A673 (cell line): ENCODE measurements at regions not wholly inside any gene's neighbourhood (a gene's known extent, or its start where the extent isn't known, plus 50 kb on each side); places are given as distances from the start of the nearest gene placed in this dataset.

Source experiments
- BruUV-seq: library from RNA; stranded (reverse); fragments of 400-500 nt; replicated peaks from 2 replicates; lab custom pipeline; 2021; lab: Mats Ljungman, UMichigan
- CTCF ChIA-PET: fragments of 300-600 bp; sonication (Branson Sonifier 250); formaldehyde crosslinking; loops from one replicate; lab custom pipeline; 2022; ENCODE audit warnings: antibody characterized with exemption; lab: Charles Lee
- POLR2A ChIA-PET: fragments of 300-600 bp; sonication (Branson Sonifier 250); formaldehyde crosslinking; loops from one replicate; lab custom pipeline; 2022; ENCODE audit warnings: antibody characterized with exemption; ENCODE audit not compliant: low non-redundant PET; lab: Charles Lee
- DNase-seq: peaks from one replicate; pipeline ENCODE4 v3.0.0-alpha.2; 2015; ENCODE audit warnings: low spot score
- H3K27ac ChIP-seq: fragments of 200-600 bp; sonication (generic); 2 replicates; pipeline ENCODE4 v1.5.1; 2016; ENCODE audit warnings: mixed run types, low read depth, mild to moderate bottlenecking, mixed read lengths, antibody characterized with exemption, low read length; ENCODE audit not compliant: poor library complexity, severe bottlenecking
- H3K27me3 ChIP-seq: fragments of 200-600 bp; sonication (generic); replicated peaks from 2 replicates; pipeline ENCODE4 v1.6.1; 2017; ENCODE audit warnings: mixed run types, low read depth, mild to moderate bottlenecking, mixed read lengths, antibody characterized with exemption, low read length; ENCODE audit not compliant: insufficient read depth, poor library complexity
- H3K36me3 ChIP-seq: fragments of 200-600 bp; sonication (generic); 2 replicates; pipeline ENCODE4 v1.6.1; 2016; ENCODE audit warnings: mixed run types, mild to moderate bottlenecking, mixed read lengths, antibody characterized with exemption, low read length; ENCODE audit not compliant: insufficient read depth, poor library complexity, severe bottlenecking
- H3K4me1 ChIP-seq: fragments of 200-600 bp; sonication (generic); 2 replicates; pipeline ENCODE4 v1.6.1; 2017; ENCODE audit warnings: mixed run types, mild to moderate bottlenecking, mixed read lengths, antibody characterized with exemption, low read length; ENCODE audit not compliant: insufficient read depth, poor library complexity, severe bottlenecking
- H3K4me3 ChIP-seq: fragments of 200-600 bp; sonication (generic); 2 replicates; pipeline ENCODE4 v1.5.1; 2016; ENCODE audit warnings: low read depth, mixed run types, mild to moderate bottlenecking, mixed read lengths, low read length; ENCODE audit not compliant: poor library complexity, severe bottlenecking
- H3K9me3 ChIP-seq: fragments of 200-600 bp; sonication (generic); 2 replicates; pipeline ENCODE4 v1.6.1; 2016; ENCODE audit warnings: mixed run types, low read depth, mild to moderate bottlenecking, mixed read lengths, antibody characterized with exemption, low read length; ENCODE audit not compliant: poor library complexity, severe bottlenecking
- CTCF ChIP-seq: fragments of 300-800, 200-600 bp; sonication (generic); conservative IDR thresholded peaks from 2 replicates; pipeline ENCODE4 v1.5.1; 2017; ENCODE audit warnings: low read depth, mild to moderate bottlenecking, antibody characterized with exemption, low read length, moderate library complexity, mixed read lengths
- EZH2 ChIP-seq: fragments of 200-600 bp; sonication (generic); IDR thresholded peaks from 2 replicates; pipeline ENCODE4 v1.6.1; 2017; ENCODE audit warnings: borderline replicate concordance, low read depth, mild to moderate bottlenecking, mixed read lengths, antibody characterized with exemption, low read length; ENCODE audit not compliant: poor library complexity, severe bottlenecking
- intact Hi-C: fragments of 100-400 bp; cut with micrococcal nuclease; formaldehyde crosslinking; loops from one replicate; pipeline ENCODE4 v1.10.0; 2022; ENCODE audit not compliant: unreplicated experiment

DNA sequence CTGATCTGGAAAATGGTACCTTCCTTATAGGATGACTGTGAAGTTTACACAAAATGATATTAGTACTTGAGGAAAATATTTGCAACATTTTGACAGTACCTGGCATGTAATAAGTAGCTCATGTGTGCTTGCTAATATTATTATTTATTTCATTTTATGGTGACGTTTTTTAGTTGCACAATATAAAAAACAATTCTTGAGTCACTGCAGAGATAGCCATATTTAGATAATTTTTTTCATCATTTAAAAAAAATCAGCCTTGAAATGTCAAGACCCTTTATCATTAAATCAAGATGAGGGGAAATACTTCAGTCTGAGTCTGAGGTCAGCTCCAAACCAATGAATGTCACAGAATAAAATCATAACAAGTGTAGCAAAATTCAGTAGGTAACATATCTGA, 196.8 kb upstream of the RUNX1 start:
- BruUV-seq: no TSS peak
- Histone ChIP-seq H3K27ac (no peak overlapping the region), H3K4me3 (no peak overlapping the region), H3K27me3 (peaks cover 32% of the 10 kb centered on the region), H3K4me1 (no peaks in the 10 kb centered on the region), H3K9me3 (no peaks in the 10 kb centered on the region), H3K36me3 (no peaks in the 10 kb centered on the region)
- no peak for TF ChIP-seq EZH2
- TF ChIP-seq CTCF: no peak
- POLR2A ChIA-PET: no interaction called here
- no peak for DNase-seq
- CTCF ChIA-PET: no interaction called here
- intact Hi-C loops: no loop called here

DNA sequence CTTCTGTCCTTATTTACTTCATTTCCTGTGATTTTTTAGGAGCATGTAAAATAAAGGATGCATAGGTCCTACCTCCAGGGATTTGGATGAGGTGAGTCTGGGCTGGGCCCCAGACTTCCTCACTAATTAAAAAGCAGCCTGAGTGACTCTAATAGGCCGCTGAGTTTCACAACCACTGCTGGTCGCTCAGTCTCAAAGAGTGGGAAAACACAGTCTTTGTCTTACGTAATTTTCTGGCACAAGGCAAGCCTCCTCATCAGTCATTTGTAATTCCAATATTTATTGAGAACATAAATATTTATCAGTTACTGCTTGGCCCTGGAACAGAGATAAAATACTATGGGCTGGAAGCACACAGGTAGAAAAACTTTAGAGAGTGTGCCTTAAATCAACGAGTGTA, 195.4 kb upstream of the RUNX1 start:
- no peak for DNase-seq
- H3K9me3 ChIP-seq: no peaks in the 10 kb centered on the region
- POLR2A ChIA-PET: no interaction called here
- H3K4me1 ChIP-seq: peaks cover 8% of the 10 kb centered on the region
- no peaks in the 10 kb centered on the region for H3K36me3 ChIP-seq
- no TSS peak for BruUV-seq
- TF ChIP-seq EZH2 (no peak), CTCF (no peak)
- intact Hi-C loops: no loop called here
- no peak overlapping the region for H3K4me3 ChIP-seq
- H3K27me3 ChIP-seq: peaks cover 36% of the 10 kb centered on the region
- no peak overlapping the region for H3K27ac ChIP-seq
- CTCF ChIA-PET: no interaction called here

DNA sequence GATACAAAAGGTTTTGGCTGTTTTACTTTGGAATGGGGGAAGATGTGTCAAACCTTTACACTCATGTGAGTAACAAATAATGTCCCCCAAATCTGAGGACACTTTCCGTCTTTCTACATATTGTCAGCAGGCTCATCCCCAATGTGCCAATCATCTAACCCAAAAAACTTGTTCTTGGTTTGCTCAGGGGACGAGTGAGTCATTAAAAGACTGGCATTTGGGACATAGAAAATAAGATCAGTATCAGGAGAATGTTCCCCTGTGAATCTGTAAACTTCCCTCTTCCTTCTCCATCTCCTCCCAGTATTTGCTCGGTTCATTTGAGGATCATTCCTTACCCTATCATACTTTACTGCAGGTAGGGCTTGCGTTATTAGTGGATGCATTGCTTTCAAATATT, 194.1 kb upstream of the RUNX1 start:
- TF ChIP-seq CTCF: no peak
- TF ChIP-seq EZH2: no peak
- DNase-seq: no peak
- Histone ChIP-seq H3K9me3 (no peaks in the 10 kb centered on the region), H3K4me1 (peaks cover 11% of the 10 kb centered on the region), H3K4me3 (no peak overlapping the region), H3K36me3 (no peaks in the 10 kb centered on the region), H3K27me3 (peaks cover 36% of the 10 kb centered on the region), H3K27ac (no peak overlapping the region)
- CTCF ChIA-PET: no interaction called here
- intact Hi-C loops: no loop called here
- BruUV-seq: no TSS peak
- POLR2A ChIA-PET: no interaction called here
